ENCODE measurements at regions not wholly inside any gene's neighbourhood (a gene's known extent, or its start where the extent isn't known, plus 50 kb on each side); places are given as distances from the start of the nearest gene placed in this dataset.

DNA sequence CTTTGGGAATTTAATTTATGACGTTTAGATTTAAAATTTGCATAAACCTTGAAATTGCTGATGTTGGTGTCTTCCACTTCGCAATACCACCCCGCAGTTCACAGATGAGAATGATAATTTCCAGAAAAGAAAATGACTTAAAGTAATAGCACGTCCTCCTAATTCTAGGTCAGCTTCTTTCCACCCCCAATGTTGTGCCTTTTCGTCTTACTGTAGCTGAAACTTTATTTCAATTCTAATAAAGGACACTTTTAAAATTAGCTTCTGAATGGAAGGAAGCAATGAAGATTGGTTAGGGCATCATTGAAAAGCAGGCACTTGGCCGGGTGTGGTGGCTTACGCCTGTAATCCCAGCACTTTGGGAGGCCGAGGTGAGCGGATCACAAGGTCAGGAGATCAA is 107.4 kb downstream of the MYCN start:
- no peak for DNase-seq (ENCODE audit: low spot score)

DNA sequence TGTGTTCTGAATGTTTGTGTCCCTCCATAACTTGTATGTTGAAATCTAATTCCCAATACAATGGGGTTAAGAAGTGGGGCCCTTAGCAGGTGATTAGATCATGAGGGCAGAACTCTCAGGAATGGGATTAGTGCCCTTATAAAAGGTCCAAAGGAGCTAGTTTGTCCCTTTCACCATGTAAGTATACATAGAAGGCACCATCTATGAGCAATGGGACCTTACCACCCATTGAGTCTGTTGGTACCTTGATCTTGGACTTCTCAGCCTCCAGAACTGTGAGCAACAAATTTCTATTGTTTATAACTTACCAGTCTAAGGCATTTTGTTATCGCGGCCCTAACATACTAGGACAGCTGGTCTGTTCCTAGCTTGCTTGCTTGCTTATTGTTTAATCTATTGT is 106.3 kb downstream of the MYCN start:
- DNase-seq (ENCODE audit: low spot score), result no peak

DNA sequence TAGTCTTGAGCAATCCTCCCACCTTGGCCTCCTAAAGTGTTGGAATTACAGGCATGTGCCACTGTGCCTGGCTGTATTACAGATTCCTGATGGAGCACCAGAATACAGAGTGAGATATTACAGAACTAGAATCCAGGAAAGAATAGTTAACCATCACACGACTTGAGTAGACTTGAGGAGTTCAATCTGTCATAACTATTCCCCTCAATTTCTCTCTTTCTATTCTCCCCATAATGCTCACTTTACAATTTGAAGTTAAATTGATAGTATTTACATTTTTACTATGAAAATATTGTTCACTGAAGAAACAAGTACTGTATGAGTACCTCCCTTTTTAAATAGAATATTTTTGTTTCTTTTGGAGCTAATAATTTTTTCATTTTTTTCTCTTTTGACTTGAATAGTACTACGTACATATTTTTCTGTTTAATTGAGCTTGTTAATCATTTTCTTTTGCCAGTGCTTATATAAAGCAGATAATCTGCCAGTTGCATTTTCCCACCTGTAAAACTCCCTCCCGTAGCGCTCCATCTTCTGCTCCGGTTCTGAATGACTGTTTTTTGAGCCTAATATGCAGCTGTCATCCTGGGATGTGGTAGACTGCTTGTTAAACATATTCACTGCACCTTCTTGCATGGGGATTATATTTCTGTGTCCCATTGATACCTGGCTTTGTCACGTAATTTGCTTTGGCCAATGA is 105.5 kb downstream of the MYCN start:
- no peak for DNase-seq (ENCODE audit: low spot score)

GRCh38 chr2:16044946-16045456 is 104.7 kb downstream of the MYCN start:
- DNase-seq (ENCODE audit: low spot score), result no peak

GRCh38 chr2:16043627-16044026 is 103.3 kb downstream of the MYCN start:
- DNase-seq (ENCODE audit: low spot score), result no peak

DNA sequence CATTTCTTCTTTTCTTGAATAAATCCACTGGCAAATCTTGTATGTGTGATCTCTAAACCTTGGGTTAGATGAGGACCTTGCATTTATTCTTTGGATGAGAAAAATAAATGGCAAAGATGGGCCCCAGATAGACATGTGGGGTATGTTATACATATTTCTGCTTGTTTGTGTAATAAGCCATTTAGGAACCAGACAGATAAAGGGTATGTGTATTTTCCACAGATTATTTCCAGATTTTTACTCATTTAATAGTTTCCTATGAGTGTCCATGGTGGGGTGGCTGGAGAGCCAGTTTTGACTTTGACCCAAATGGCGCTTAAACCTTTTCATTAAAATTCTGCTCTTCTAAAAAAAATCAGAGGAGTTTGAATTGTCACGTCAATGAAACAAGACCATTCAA is 102.8 kb downstream of the MYCN start:
- no peak for DNase-seq (ENCODE audit: low spot score)

- no peak for DNase-seq (ENCODE audit: low spot score)
Measured at GRCh38 chr2:16042201-16042700, 101.9 kb downstream of the MYCN start.

GRCh38 chr2:16040271-16041010 is 100.1 kb downstream of the MYCN start:
- no peak for DNase-seq (ENCODE audit: low spot score)

GRCh38 chr2:16039823-16040222 is 99.5 kb downstream of the MYCN start:
- DNase-seq (ENCODE audit: low spot score), result no peak

DNA sequence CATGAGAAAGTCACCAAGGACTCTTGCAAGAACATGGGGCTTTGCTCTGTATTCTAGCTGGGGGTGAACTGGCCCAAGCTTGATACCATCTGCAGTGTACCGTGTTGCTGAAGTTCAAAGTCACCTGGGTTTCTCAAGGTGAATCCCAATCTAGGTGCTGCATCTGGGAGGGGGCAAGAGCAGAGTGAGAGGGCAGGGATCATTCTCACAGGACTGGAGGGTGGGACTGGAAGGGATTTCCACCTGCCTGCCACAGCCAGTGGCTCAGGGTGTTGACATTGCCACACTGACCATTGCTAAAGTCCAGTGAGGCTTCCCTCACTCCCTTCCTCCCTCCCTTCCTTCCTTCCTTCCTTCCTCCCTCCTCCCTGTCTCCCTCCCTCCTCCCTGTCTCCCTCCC is 98.7 kb downstream of the MYCN start:
- no peak for DNase-seq (ENCODE audit: low spot score)

DNA sequence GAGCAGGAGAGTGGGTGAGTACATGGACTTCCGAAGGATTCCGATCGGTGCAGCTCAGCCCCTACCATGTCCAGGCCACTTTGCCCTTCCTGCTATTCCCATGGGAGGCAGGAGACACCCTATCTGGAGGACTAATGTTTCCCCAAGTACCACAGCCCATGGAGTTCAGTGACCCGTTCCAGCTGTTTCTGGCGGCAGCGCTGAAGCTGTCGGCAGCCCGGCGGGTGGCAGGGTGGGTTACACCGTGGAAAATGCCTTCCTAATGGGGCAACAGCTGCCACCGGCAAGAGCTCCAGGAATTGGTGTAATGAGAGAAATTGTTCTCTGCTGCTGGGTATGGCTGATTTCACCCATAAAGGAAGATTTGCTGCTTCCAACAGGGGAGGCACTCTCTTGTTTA is 98.3 kb downstream of the MYCN start:
- DNase-seq (ENCODE audit: low spot score), result peak; percentile 68

GRCh38 chr2:16037808-16038457 is 97.6 kb downstream of the MYCN start:
- peak; percentile 64 for DNase-seq (ENCODE audit: low spot score)

DNA sequence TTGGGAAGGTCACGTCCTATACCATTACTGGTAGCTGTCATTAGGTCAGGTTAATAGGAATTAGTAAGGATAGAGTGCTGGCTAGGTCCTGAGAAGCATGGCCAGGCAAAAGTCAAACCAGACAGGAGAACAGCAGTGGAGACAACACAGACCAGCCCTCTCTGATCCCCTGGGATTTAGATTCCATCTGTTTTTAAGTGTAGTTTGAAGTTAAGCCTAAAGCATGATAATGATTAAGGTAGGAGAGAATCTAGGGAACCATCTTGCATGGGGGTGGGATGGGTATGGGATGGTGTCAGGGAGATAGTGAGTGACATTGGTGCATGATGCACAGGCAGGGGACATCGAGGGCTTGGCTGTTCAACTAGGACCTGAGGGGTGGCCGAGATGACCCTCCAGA is 96.6 kb downstream of the MYCN start:
- no peak for DNase-seq (ENCODE audit: low spot score)

- no peak for DNase-seq (ENCODE audit: low spot score)
Measured at GRCh38 chr2:16035747-16036745, 95.7 kb downstream of the MYCN start.

GRCh38 chr2:16034975-16035746 is 94.8 kb downstream of the MYCN start:
- no peak for DNase-seq (ENCODE audit: low spot score)

DNA sequence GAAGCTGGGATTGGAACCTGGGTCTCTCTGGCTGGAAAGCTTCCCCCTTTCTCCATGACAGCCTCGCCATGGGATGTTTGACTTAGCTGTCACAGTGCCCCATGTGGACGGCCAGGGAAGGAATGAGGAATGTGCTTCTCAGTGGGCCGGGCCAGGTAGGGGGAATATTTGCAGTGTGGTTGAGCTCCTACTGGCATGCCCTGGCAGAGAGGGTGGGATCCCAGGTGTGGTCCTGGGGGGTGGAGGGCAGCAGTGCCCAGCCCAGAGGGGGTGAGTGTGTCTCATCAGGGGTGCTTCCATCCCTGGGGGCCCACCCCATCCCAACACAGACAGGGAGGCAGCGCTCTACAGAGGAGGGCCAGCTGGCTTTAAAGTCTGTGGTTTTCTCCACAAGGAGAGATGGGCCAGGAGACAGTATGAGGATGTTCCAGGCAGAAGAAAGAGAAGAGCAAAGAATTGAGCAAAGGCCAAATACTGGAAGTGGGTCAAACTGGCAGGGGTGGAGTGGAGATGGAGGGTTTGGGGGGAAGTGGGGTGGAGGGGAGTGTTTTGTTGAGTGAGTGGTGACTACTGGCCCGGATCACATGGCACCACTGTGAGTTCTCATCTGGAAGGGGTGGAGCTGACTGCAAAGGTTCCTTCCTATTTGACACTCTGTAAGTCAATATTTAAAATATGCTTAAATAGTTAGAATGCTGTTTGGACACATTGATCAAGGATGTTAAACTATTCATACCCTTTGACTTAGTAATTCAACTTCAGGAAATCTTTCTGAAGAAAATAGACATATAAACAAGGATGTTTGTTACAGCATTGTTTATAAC is 94.0 kb downstream of the MYCN start:
- peak; percentile 78 for DNase-seq (ENCODE audit: low spot score)

DNA sequence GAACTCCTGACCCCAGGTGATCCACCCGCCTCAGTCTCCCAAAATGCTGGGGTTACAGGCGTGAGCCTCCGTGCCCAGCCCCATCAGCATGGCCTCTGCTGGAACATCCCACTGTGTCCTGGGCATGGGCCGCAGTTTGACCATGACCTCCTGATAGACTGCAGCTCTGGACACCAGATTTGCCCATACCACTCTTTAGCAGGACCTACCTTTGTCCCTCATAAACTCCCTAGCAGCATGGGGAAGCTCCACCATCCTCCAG is 92.6 kb downstream of the MYCN start:
- peak; percentile 87 for DNase-seq (ENCODE audit: low spot score)

DNA sequence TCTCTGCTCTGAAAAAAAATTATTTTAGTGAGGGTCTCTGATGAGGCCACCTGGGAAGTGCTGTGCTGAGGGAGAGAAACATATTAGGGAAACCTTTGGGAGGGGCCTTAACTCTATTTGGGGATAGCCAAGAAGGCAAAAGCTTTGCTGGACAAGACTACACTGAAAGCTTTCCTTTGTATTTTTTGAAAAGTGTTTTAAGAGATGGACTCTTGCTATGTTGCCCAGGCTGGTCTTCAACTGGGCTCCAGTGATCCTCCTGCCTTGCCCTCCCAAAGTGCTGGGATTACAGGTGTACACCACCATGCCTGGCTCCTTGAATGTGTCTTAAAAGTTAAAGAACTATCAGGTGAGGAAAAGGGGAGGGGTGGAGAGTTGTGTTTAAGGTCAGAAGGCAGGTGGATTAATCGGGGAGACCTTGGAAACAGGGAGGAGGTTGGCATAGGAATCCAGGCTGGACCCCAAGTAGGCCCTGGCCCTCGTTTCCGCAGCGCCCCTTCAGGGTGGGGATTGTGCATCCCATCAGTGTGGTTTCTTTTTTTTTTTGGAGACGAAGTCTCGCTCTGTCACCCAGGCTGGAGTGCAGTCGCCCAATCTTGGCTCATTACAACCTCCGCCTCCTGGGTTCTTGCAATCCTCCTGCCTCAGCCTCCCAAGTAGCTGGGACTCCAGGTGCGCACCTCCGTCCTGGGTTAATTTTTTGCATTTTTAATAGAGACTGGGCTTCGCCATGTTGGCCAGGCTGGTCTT is 92.1 kb downstream of the MYCN start:
- DNase-seq (ENCODE audit: low spot score), result no peak

DNA sequence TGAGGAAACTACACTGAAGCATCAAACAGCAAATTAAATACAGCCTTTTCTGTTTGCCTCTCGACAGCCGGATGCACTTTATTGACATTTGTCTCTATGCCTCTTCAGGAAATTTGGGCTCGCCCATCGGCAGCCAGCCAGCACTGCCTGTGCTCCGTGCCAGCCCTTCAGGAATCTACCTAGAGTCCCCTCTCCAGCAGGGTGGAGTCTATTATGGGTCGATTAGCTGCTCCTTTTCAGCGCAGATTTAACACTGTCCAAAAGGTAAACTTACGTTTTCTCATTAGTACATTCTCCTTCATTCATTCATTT is 91.5 kb downstream of the MYCN start:
- DNase-seq (ENCODE audit: low spot score), result no peak
